SK-N-SH (cell line): ENCODE measurements at regions not wholly inside any gene's neighbourhood (a gene's known extent, or its start where the extent isn't known, plus 50 kb on each side); places are given as distances from the start of the nearest gene placed in this dataset.

Source experiments
- CTCF ChIA-PET: fragments of 300-600, 350-600 bp; formaldehyde crosslinking; extraction: SDS; loops from one replicate; lab custom pipeline; 2021; lab: Yijun Ruan, JAX
- POLR2A ChIA-PET: fragments of 350-600 bp; sonication (Branson Sonifier 250); formaldehyde crosslinking; extraction: SDS; loops from one replicate; lab custom pipeline; 2020; ENCODE audit warnings: antibody characterized with exemption, inconsistent platforms; lab: Yijun Ruan, JAX
- DNase-seq: peaks from one replicate; pipeline ENCODE4 v3.0.0; 2012
- H2AFZ ChIP-seq: fragments of 200-600 bp; sonication (generic); 2 replicates; pipeline ENCODE4 v1.8.1; 2016; ENCODE audit warnings: antibody characterized with exemption, mild to moderate bottlenecking, low read depth
- H3F3A ChIP-seq: fragments of 200-600 bp; sonication (generic); replicated peaks from 2 replicates; pipeline ENCODE3; 2016; ENCODE audit warnings: antibody characterized with exemption, mild to moderate bottlenecking; ENCODE audit not compliant: insufficient read depth
- H3K27ac ChIP-seq, 2 experiments: fragments of 200-500 bp in 1 of 2; fragments of 200-600 bp in 1 of 2; sonication (Bioruptor generic) in 1 of 2; sonication (generic), shearing (Covaris generic) in 1 of 2; 2 replicates each; pipeline versions ENCODE4 v1.5.1 to v1.6.1; 2014 to 2016; ENCODE audit warnings: low read depth in 2 of 2, inconsistent platforms in 1 of 2, low read length in 1 of 2, mild to moderate bottlenecking in 1 of 2, mixed read lengths in 1 of 2
- H3K27me3 ChIP-seq: fragments of 200-600 bp; sonication (generic), shearing (Covaris generic); 2 replicates; pipeline ENCODE4 v1.6.1; 2016; ENCODE audit warnings: mixed run types; ENCODE audit not compliant: insufficient read depth
- H3K36me3 ChIP-seq, 2 experiments: fragments of 200-500 bp in 1 of 2; fragments of 200-600 bp in 1 of 2; sonication (Bioruptor generic) in 1 of 2; sonication (generic) in 1 of 2; replicated peaks in 1 of 2; 2 replicates each; pipeline versions ENCODE3 to v1.5.1; 2014 to 2016; ENCODE audit warnings: low read length in 1 of 2, mild to moderate bottlenecking in 1 of 2; ENCODE audit not compliant: insufficient read depth in 2 of 2, control insufficient read depth in 1 of 2
- H3K4me1 ChIP-seq, 2 experiments: fragments of 200-500 bp in 1 of 2; fragments of 200-600 bp in 1 of 2; sonication (Bioruptor generic) in 1 of 2; sonication (generic), shearing (Covaris generic) in 1 of 2; 2 replicates each; pipeline versions ENCODE4 v1.5.1 to v1.6.1; 2014 to 2016; ENCODE audit warnings: low read depth in 1 of 2, low read length in 1 of 2, mixed run types in 1 of 2; ENCODE audit not compliant: insufficient read depth in 2 of 2, control insufficient read depth in 1 of 2
- H3K4me2 ChIP-seq: fragments of 200-600 bp; sonication (generic), shearing (Covaris generic); 2 replicates; pipeline ENCODE4 v1.6.1; 2017; ENCODE audit warnings: mixed run types
- H3K4me3 ChIP-seq, 2 experiments: fragments of 200-500 bp in 1 of 2; fragments of 200-600 bp in 1 of 2; sonication (Bioruptor generic) in 1 of 2; sonication (generic), shearing (Covaris generic) in 1 of 2; 2 replicates each; pipeline versions ENCODE4 v1.5.1 to v1.8.1; 2014 to 2016; ENCODE audit warnings: low read depth in 2 of 2, inconsistent platforms in 1 of 2, low read length in 1 of 2, mild to moderate bottlenecking in 1 of 2, mixed read lengths in 1 of 2, moderate library complexity in 1 of 2
- H3K79me2 ChIP-seq: fragments of 200-600 bp; sonication (generic); 2 replicates; pipeline ENCODE4 v1.8.1; 2017; ENCODE audit warnings: mild to moderate bottlenecking; ENCODE audit not compliant: insufficient read depth
- H3K9ac ChIP-seq: fragments of 200-600 bp; sonication (generic); 2 replicates; pipeline ENCODE4 v1.6.1; 2017; ENCODE audit warnings: mixed run types
- H3K9me2 ChIP-seq: fragments of 200-600 bp; sonication (generic); 2 replicates; pipeline ENCODE4 v1.6.1; 2017; ENCODE audit warnings: mixed run types
- H3K9me3 ChIP-seq: fragments of 200-600 bp; sonication (generic); 2 replicates; pipeline ENCODE4 v1.6.1; 2017; ENCODE audit warnings: mixed run types, mild to moderate bottlenecking, moderate library complexity
- H4K20me1 ChIP-seq: fragments of 200-600 bp; sonication (generic); 2 replicates; pipeline ENCODE4 v1.6.1; 2017; ENCODE audit warnings: mild to moderate bottlenecking, mixed run types; ENCODE audit not compliant: insufficient read depth
- CHD2 ChIP-seq: fragments of 150-350 bp; IDR thresholded peaks from 2 replicates; pipeline ENCODE4 v1.6.1; 2018; ENCODE audit warnings: low read length; ENCODE audit not compliant: partially characterized antibody
- ELF1 ChIP-seq: IDR thresholded peaks from 2 replicates; pipeline ENCODE4 v1.4.0; 2012
- EZH2phosphoT487 ChIP-seq: fragments of 200-600 bp; sonication (generic); IDR thresholded peaks from 2 replicates; pipeline ENCODE4 v1.6.1; 2017; ENCODE audit warnings: low read depth, mixed run types, mild to moderate bottlenecking, antibody characterized with exemption, moderate library complexity, borderline replicate concordance
- FOXM1 ChIP-seq: IDR thresholded peaks from 2 replicates; pipeline ENCODE4 v1.4.0; 2012; ENCODE audit warnings: low read depth, mild to moderate bottlenecking
- IRF3 ChIP-seq: fragments of 150-350 bp; IDR thresholded peaks from 2 replicates; pipeline ENCODE4 v1.6.1; 2016; ENCODE audit warnings: mild to moderate bottlenecking, low read depth, low read length
- JUND ChIP-seq: IDR thresholded peaks from 2 replicates; pipeline ENCODE4 v1.4.0; 2012
- MAX ChIP-seq: IDR thresholded peaks from 2 replicates; pipeline ENCODE4 v1.4.0; 2012; ENCODE audit warnings: low read depth
- MEF2A ChIP-seq: IDR thresholded peaks from 2 replicates; pipeline ENCODE4 v1.4.0; 2012; ENCODE audit warnings: low read depth, borderline replicate concordance
- MXI1 ChIP-seq: IDR thresholded peaks from 2 replicates; pipeline ENCODE4 v1.6.1; 2012; ENCODE audit warnings: mild to moderate bottlenecking, low read depth, low read length, improper control_type of control experiment
- NFIC ChIP-seq: IDR thresholded peaks from 2 replicates; pipeline ENCODE4 v1.4.0; 2012; ENCODE audit warnings: borderline replicate concordance
- NRF1 ChIP-seq: IDR thresholded peaks from 2 replicates; pipeline ENCODE4 v1.6.1; 2012; ENCODE audit warnings: low read depth, mild to moderate bottlenecking, low read length
- RCOR1 ChIP-seq: fragments of 150-350 bp; IDR thresholded peaks from 2 replicates; pipeline ENCODE4 v1.6.1; 2017; ENCODE audit warnings: antibody characterized with exemption, low read length
- REST ChIP-seq: IDR thresholded peaks from 2 replicates; pipeline ENCODE4 v1.6.1; 2012; ENCODE audit warnings: mild to moderate bottlenecking, low read depth, low read length, moderate library complexity
- SMC3 ChIP-seq: IDR thresholded peaks from 2 replicates; pipeline ENCODE4 v1.6.1; 2012; ENCODE audit warnings: low read depth, low read length, improper control_type of control experiment
- TEAD4 ChIP-seq: IDR thresholded peaks from 2 replicates; pipeline ENCODE4 v1.4.0; 2012; ENCODE audit warnings: mild to moderate bottlenecking, borderline replicate concordance; ENCODE audit not compliant: insufficient read depth
- USF1 ChIP-seq: IDR thresholded peaks from 2 replicates; pipeline ENCODE4 v1.4.0; 2012; ENCODE audit warnings: low read depth, borderline replicate concordance
- YY1 ChIP-seq: IDR thresholded peaks from 2 replicates; pipeline ENCODE4 v1.4.0; 2012; ENCODE audit warnings: low read depth, mild to moderate bottlenecking
- ZBTB33 ChIP-seq: IDR thresholded peaks from 2 replicates; pipeline ENCODE4 v1.4.0; 2012; ENCODE audit warnings: low read depth, borderline replicate concordance
- WGBS: methylation state at CpG from one replicate; pipeline ENCODE4 v1.1.6; 2017; ENCODE audit warnings: low lambda C conversion rate; 5-methylcytosine and 5-hydroxymethylcytosine counted together

- CTCF ChIA-PET: interaction anchor here (1.3 to 4.0 kb wide), 3 partner anchors 10 to 263 kb away, joined by 5 to 26 read pairs (median 6); no protein-coding TSS in a partner anchor
- Histone ChIP-seq H2AFZ (no peak overlapping the region), H3K79me2 (no peaks in the 10 kb centered on the region), H3K4me1 (peaks cover 0 to 3% of the 10 kb centered on the region in 2 experiments; a peak in 1 of 4 replicates), H3K4me3 (no peak overlapping the region), H3K4me2 (no peak overlapping the region), H3K9me3 (no peaks in the 10 kb centered on the region), H3K27ac (peak overlapping the region in 1 of 2 experiments; percentile 47; a peak in 2 of 4 replicates), H3K9me2 (no peaks in the 10 kb centered on the region), H3K27me3 (no peaks in the 10 kb centered on the region), H3K9ac (no peak overlapping the region), H3K36me3 (no peaks in the 10 kb centered on the region), H3F3A (no peaks in the 10 kb centered on the region), H4K20me1 (no peaks in the 10 kb centered on the region)
- WGBS: 34% methylated on average over 3 of the region's 3 CpGs
- no peak for TF ChIP-seq EZH2phosphoT487
- TF ChIP-seq NRF1: no peak
- no peak for TF ChIP-seq YY1
- TF ChIP-seq CHD2: no peak
- no peak for TF ChIP-seq FOXM1
- TF ChIP-seq ELF1: no peak
- TF ChIP-seq REST: no peak
- no peak for TF ChIP-seq MEF2A
- no peak for TF ChIP-seq JUND
- no peak for TF ChIP-seq TEAD4
- TF ChIP-seq USF1: no peak
- TF ChIP-seq RCOR1: no peak
- no peak for TF ChIP-seq SMC3
- no peak for TF ChIP-seq MXI1
- no peak for TF ChIP-seq ZBTB33
- TF ChIP-seq NFIC: no peak
- TF ChIP-seq MAX: no peak
- no peak for TF ChIP-seq IRF3
- POLR2A ChIA-PET: no interaction called here
- DNase-seq: no peak
Observed at GRCh38 chr12:127118251-127118650, 1148.7 kb upstream of the TMEM132C start.
